NCI-H748 (cell line): ENCODE measurements at regions not wholly inside any gene's neighbourhood (a gene's known extent, or its start where the extent isn't known, plus 50 kb on each side); places are given as distances from the start of the nearest gene placed in this dataset.

ENCODE experiments used
- DNase-seq: peaks from one replicate; lab custom pipeline; 2025; ENCODE audit not compliant: unreplicated experiment; lab: John Stamatoyannopoulos, UW

- DNase-seq, result peak; percentile 92
Measured at GRCh38 chr5:16013334-16014065, 166.1 kb downstream of the MARCHF11 start.

- DNase-seq, result no peak
Measured at GRCh38 chr5:16009256-16009655, 170.3 kb downstream of the MARCHF11 start.

- no peak for DNase-seq
Measured at GRCh38 chr5:16007750-16008415, 171.7 kb downstream of the MARCHF11 start.

GRCh38 chr5:16005225-16005624 lies 174.4 kb downstream of the MARCHF11 start:
- DNase-seq, result no peak

GRCh38 chr5:16000056-16000455 lies 179.5 kb downstream of the MARCHF11 start:
- DNase-seq, result no peak

- DNase-seq, result peak; percentile 77
Measured at GRCh38 chr5:15995341-15996052, 184.1 kb downstream of the MARCHF11 start.

- DNase-seq, result no peak
Measured at GRCh38 chr5:15993919-15994318, 185.7 kb downstream of the MARCHF11 start.

GRCh38 chr5:15993334-15993733 lies 186.3 kb downstream of the MARCHF11 start:
- no peak for DNase-seq

- no peak for DNase-seq
Measured at GRCh38 chr5:15992918-15993317, 186.7 kb downstream of the MARCHF11 start.

- no peak for DNase-seq
Measured at GRCh38 chr5:15991586-15991985, 188.0 kb downstream of the MARCHF11 start.
